Neuron (in vitro differentiated cells): ENCODE measurements at regions not wholly inside any gene's neighbourhood (a gene's known extent, or its start where the extent isn't known, plus 50 kb on each side); places are given as distances from the start of the nearest gene placed in this dataset.

ENCODE experiments used
- H2AFZ ChIP-seq: one replicate; pipeline ENCODE4 v1.6.1; 2013; ENCODE audit warnings: low read depth, mild to moderate bottlenecking, inconsistent platforms, low read length, moderate library complexity
- H3K27me3 ChIP-seq: one replicate; pipeline ENCODE4 v1.6.1; 2013; ENCODE audit warnings: low read length; ENCODE audit not compliant: insufficient read depth
- H3K36me3 ChIP-seq: one replicate; pipeline ENCODE4 v1.6.1; 2013; ENCODE audit warnings: low read length; ENCODE audit not compliant: insufficient read depth
- H3K4me1 ChIP-seq: one replicate; pipeline ENCODE4 v1.6.1; 2013; ENCODE audit warnings: low read length; ENCODE audit not compliant: insufficient read depth
- H3K4me3 ChIP-seq: 2 replicates; pipeline ENCODE4 v1.5.1; 2013; ENCODE audit warnings: mild to moderate bottlenecking, low read length, moderate library complexity
- H3K9me3 ChIP-seq: one replicate; pipeline ENCODE4 v1.6.1; 2013; ENCODE audit warnings: low read length

DNA sequence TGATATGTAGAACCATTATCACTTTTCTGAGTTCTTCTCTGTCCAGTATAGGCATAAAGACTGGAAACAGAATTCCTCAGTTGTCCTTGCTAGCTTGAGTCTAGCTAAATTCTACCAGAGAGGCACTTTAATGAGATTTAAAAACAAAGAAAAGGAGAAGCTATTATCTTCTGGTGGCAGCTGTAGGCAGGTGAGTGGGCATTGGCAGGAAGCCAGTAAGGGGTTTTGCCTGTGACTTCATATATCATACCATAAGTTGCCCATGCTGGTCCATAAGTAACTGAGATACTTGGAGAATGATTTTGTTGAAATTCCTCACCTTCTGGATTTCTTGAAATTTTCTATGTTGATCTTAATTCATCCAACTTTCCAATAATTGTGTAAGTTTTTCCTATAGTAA is 402.3 kb upstream of the TGFBR2 start:
- Histone ChIP-seq H3K27me3 (no peaks in the 10 kb centered on the region), H3K9me3 (no peaks in the 10 kb centered on the region), H3K4me1 (peaks cover 2% of the 10 kb centered on the region), H3K4me3 (no peak overlapping the region), H2AFZ (no peak overlapping the region), H3K36me3 (no peaks in the 10 kb centered on the region)

DNA sequence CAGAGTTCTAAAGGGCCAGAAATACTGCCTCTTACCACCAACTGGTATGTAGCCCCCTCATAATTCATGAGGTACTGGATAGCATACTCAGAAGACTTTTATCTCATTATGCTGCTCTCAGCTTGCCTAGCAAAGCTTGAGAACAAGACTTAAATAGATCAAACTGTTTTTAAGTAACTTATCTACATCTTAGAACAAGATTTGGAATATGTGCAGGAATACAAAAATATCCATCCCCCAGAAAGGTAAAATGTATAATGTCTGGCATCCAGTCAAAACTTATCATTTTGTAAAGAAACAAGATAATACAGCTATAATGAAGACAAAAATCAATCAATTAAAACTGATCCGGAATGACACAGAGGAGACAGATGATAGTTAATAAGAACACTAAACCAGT is 400.4 kb upstream of the TGFBR2 start:
- Histone ChIP-seq H3K36me3 (no peaks in the 10 kb centered on the region), H3K9me3 (no peaks in the 10 kb centered on the region), H3K4me3 (no peak overlapping the region), H3K27me3 (no peaks in the 10 kb centered on the region), H2AFZ (no peak overlapping the region), H3K4me1 (peaks cover 2% of the 10 kb centered on the region)

DNA sequence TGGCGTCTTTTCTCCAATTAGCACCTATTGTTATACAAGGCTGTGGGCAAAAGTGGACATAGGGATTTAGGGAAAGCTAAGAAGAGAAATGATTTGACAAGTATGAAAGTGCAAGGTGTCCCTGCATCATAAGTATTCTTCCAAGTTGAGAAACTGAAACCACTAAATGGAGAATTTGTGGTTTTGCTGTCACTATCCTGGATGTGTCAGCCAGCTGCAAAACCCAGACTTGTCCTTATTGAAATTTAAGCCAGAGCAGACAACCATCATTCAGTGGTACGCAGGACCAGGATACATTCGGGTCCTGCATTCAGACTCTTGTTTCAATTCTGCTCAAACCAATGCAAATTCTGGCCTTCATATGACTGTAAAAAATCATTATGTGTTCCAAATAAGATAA is 384.8 kb upstream of the TGFBR2 start:
- no peak overlapping the region for H2AFZ ChIP-seq
- H3K27me3 ChIP-seq: no peaks in the 10 kb centered on the region
- no peaks in the 10 kb centered on the region for H3K36me3 ChIP-seq
- no peaks in the 10 kb centered on the region for H3K9me3 ChIP-seq
- no peak overlapping the region for H3K4me3 ChIP-seq
- peaks cover 4% of the 10 kb centered on the region for H3K4me1 ChIP-seq

DNA sequence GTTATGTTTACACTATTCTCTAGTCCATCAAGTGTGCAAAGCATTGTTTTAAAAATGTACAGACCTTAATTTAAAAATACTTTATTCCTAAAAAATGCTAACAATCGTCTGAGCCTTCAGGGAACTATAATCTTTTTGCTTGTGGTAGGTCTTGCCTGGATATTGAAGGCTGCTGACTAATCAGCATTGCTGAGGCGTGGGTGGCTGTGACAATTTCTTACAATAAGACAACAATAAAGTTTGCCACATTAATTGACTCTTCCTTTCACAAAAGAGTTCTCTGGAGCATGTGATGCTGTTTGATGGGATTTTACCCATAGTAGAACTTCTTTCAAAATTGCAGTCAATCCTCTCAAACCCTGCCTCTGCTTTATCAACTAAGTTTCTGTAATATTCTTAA is 384.0 kb upstream of the TGFBR2 start:
- H3K27me3 ChIP-seq: no peaks in the 10 kb centered on the region
- H3K9me3 ChIP-seq: no peaks in the 10 kb centered on the region
- no peak overlapping the region for H3K4me3 ChIP-seq
- H2AFZ ChIP-seq: no peak overlapping the region
- H3K36me3 ChIP-seq: no peaks in the 10 kb centered on the region
- peaks cover 4% of the 10 kb centered on the region for H3K4me1 ChIP-seq

DNA sequence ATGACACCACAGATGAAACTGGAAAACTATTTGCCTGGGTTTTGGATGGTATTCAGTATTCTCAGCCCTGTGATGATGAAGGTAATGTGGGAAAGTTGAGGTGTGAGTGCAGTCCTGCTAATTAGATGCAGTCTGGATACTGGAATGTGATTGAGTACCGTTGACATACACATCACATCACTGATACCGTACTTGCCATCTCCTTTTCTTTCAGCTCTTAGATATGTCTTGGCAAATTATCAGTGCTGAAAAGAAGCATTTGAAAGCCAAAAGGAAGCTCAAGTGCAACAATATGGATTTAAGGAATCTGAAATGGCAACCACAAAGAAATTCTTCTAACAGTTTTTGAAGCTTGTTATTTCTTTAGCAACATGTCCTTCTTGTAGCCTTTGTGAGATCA is 381.4 kb upstream of the TGFBR2 start:
- Histone ChIP-seq H3K27me3 (no peaks in the 10 kb centered on the region), H3K4me1 (peaks cover 4% of the 10 kb centered on the region), H3K9me3 (no peaks in the 10 kb centered on the region), H2AFZ (no peak overlapping the region), H3K4me3 (no peak overlapping the region), H3K36me3 (no peaks in the 10 kb centered on the region)

DNA sequence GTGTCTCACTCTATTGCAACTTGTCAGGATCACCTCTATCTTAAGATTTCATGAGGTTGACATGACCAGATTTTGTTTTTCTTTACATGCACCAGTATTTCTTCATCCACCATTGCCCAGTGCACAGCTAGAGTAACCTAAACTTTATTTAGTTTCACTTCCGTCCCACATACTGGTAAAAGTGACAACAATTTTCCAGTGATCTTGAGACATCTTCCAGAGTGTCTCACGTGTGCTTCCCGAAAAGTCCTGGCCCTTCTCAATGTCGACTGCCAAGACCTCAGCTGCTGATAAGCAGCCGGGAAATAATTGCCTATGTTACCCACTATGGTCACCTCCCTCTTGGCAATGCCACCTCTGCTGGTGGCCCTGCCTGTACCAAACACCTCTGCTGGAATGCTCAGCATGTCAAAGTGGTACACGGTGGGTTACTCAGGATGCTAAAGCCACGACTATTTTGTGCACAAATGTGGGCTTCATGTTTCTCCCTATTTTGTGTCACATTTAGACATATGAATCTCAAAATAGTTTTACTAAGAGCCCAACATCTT is 379.7 kb upstream of the TGFBR2 start:
- H2AFZ ChIP-seq: no peak overlapping the region
- H3K4me1 ChIP-seq: peaks cover 4% of the 10 kb centered on the region
- H3K27me3 ChIP-seq: no peaks in the 10 kb centered on the region
- H3K9me3 ChIP-seq: no peaks in the 10 kb centered on the region
- no peaks in the 10 kb centered on the region for H3K36me3 ChIP-seq
- no peak overlapping the region for H3K4me3 ChIP-seq

DNA sequence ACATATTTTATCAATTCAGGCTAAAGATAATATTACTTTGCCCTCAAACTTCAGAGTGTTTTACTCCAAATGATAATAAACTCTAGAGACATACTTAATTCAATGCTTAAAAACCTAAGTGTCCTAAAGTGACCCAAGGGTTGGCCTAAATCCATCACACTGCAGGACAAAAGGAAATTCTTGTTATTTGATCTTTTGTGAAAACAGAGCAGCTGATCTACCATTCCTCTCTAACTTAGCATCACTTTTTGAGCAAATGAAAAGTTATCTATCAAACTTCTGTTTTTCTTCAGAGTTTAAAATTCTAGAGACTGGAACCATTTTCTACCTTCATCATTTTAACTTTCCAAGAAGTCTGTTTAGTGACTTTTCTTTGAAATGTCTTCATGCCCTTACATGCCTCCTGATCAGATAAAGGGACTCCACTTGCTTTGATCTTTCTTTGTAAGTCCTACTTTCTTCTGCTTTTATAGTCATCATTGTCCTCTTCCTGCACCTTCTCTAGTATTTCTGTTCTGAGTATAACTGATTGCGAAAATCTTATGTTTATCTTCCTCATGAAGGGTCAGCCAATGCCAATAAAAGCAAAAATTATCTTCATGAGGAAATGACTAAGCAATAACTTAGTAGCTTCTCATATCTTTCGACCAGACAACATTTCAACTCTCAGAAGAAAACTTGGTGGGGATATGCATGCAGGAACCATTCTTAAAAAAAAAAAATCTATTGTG is 378.7 kb upstream of the TGFBR2 start:
- Histone ChIP-seq H2AFZ (no peak overlapping the region), H3K4me3 (no peak overlapping the region), H3K36me3 (no peaks in the 10 kb centered on the region), H3K4me1 (no peaks in the 10 kb centered on the region), H3K9me3 (no peaks in the 10 kb centered on the region), H3K27me3 (no peaks in the 10 kb centered on the region)

DNA sequence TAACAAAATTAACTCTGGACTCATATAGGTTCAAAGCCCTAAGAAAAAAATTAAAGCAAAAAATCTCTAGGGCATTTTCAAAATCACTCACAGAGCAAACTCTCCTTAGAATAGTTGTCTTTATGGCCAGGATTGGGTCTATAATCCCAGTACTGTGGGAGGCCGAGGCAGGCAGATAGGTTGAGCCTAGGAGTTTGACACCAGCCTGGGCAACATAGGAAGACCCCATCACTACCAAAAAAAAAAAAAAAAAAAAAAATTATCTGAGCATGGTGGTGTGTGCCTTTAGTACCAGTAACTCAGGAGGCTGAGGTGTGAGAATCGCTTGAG is 378.1 kb upstream of the TGFBR2 start:
- no peaks in the 10 kb centered on the region for H3K9me3 ChIP-seq
- no peak overlapping the region for H3K4me3 ChIP-seq
- H3K4me1 ChIP-seq: no peaks in the 10 kb centered on the region
- no peaks in the 10 kb centered on the region for H3K27me3 ChIP-seq
- no peak overlapping the region for H2AFZ ChIP-seq
- H3K36me3 ChIP-seq: no peaks in the 10 kb centered on the region

DNA sequence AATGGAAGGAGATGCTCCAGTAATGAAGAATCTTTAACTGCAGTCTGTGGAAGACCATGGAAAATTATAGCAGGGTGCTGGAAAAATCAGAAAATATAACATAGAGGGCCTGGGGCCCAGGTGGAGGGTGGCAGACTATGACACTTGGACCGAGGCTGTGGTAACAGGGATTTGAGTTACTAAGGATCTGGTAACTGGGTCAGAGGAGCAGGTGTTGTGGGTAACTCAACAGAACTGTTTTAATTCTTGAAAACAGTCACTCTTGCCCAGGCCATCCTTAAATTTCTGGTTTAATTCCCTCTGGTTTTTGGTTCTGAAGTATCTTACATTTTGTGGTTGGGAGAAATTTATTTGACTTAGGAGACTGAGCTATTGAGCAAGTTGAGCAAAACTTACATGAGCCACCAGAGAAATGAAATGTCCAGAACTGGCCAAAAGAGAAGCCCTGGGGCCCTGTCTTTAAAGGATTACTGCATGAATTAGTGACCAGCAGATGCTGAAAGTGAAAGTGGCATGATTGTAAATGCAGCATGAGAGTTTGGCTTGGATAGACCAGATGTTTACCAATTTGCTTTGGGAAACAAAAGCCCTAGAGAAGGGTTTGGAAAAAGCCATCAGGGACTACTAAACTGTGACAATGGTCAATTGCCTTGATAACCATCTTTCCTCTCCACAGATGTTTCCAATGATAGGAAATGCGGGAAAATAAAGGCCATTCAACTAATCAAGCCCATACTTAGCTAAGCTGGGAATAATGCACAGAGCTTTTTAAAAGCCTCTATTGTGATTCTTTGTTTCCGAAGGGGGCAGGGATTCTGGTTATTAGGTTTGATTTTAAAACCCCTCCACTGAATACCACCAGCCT is 374.9 kb upstream of the TGFBR2 start:
- Histone ChIP-seq H3K27me3 (no peaks in the 10 kb centered on the region), H2AFZ (no peak overlapping the region), H3K4me3 (no peak overlapping the region), H3K9me3 (no peaks in the 10 kb centered on the region), H3K36me3 (no peaks in the 10 kb centered on the region), H3K4me1 (no peaks in the 10 kb centered on the region)

DNA sequence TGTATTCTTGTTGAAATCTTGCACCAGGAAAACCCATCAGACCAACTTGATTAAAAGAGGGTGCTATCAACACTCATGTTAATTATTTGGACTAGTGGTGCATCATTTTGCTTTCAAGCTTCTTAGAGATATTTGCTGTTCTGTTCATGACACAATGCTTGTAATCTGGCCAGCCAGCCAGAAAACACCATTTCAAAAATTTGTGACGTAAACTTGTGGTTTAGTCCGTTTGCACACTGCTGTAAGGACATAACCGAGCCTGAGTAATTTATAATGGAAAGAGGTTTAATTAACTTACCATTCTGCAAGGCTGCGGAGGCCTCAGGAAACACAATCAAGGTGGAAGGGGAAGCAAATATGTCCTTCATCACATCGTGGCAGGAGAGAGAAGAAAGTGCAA is 374.3 kb upstream of the TGFBR2 start:
- no peaks in the 10 kb centered on the region for H3K9me3 ChIP-seq

DNA sequence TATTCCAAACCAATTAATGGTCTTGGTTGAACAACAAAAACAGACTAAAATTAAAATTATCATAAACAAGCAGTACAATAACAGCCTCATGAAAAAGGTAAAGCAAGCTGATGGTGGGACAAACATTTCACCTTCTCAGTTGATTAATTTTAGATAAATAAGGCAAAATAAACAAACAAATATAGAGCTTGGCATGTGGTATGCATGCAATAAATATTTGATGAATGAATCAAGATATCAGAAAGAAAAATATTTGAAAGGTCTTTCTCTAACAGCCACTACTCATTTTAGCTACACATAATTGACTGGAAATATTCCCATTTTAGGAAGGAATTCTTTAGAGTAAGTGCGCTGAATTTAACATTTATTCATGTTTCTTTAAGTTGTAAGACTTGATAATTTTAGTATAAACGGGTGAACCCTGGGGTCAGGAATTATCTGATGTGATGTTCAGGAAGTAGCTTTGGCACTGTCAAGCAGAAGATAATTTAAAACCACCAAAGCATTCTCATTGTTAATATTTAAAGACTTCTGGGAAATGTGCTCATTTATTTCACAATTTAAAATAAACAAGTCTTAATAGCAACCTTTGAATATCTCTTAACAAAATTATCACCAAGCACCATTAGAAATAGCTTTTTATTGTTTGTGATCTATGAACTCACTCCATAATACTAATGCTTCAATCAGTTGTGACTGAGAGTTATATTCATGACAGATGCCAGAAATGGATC is 372.3 kb upstream of the TGFBR2 start:
- Histone ChIP-seq H2AFZ (no peak overlapping the region), H3K9me3 (no peaks in the 10 kb centered on the region), H3K36me3 (no peaks in the 10 kb centered on the region), H3K4me1 (no peaks in the 10 kb centered on the region), H3K4me3 (no peak overlapping the region), H3K27me3 (no peaks in the 10 kb centered on the region)

More for the DNA sequence above, 374.3 kb upstream of the TGFBR2 start:
- H3K4me3 ChIP-seq: no peak overlapping the region
- H2AFZ ChIP-seq: no peak overlapping the region
- H3K4me1 ChIP-seq: no peaks in the 10 kb centered on the region
- no peaks in the 10 kb centered on the region for H3K36me3 ChIP-seq
- H3K27me3 ChIP-seq: no peaks in the 10 kb centered on the region

DNA sequence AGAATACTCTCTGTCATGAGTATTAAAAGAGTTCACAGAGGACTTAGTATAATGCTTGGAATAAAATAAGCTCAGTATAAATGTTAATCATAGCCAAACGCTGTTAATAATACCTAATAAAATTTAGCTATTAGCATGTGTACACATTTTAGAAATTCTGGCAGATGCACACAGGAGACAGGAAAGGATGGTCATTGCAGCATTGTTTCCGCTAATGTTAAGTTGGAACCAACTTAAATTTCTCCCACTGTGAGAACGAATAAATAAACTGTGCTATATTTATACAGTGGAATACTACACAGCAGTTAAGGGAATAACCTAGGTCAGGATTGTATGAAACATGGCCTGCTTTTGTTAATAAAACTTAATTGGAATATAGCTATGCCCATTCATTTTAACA is 370.4 kb upstream of the TGFBR2 start:
- Histone ChIP-seq H3K27me3 (no peaks in the 10 kb centered on the region), H3K9me3 (no peaks in the 10 kb centered on the region), H3K4me3 (no peak overlapping the region), H2AFZ (no peak overlapping the region), H3K4me1 (no peaks in the 10 kb centered on the region), H3K36me3 (no peaks in the 10 kb centered on the region)

DNA sequence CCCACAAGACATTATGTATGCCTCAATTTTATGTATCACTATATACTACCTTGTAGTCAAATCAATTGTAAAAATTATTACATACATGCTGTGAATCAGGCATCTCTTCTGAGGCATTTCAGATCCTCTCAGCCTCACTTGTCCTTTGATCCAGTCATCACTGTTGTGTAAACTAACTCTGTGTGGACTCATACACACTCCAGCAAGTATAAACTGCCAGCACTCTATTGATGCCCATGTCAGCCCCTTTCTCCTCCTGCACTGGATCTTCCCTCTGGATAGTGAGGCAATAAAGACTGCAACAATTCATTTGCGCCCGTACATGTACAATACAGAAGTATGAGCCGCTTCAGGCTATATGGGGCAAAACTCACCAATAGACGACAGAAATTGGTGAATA is 364.7 kb upstream of the TGFBR2 start:
- Histone ChIP-seq H2AFZ (no peak overlapping the region), H3K4me1 (peaks cover 9% of the 10 kb centered on the region), H3K36me3 (no peaks in the 10 kb centered on the region), H3K9me3 (no peaks in the 10 kb centered on the region), H3K27me3 (no peaks in the 10 kb centered on the region), H3K4me3 (no peak overlapping the region)
